Kidney glomerular epithelial cell (primary cell): ENCODE measurements at regions not wholly inside any gene's neighbourhood (a gene's known extent, or its start where the extent isn't known, plus 50 kb on each side); places are given as distances from the start of the nearest gene placed in this dataset.
"Not testable (repeated sequence)": the region's sequence is repeated elsewhere in the genome, so short reads cannot be mapped to it uniquely, and the experiment has no call there.

ENCODE experiments used
- DNase-seq: peaks from one replicate; lab custom pipeline; 2025; lab: John Stamatoyannopoulos, UW

- DNase-seq = not testable (repeated sequence)
These were observed 119.1 kb upstream of the RMDN2 start for GRCh38 chr2:37806004-37806403.

- DNase-seq = peak; percentile 27
These were observed 115.6 kb upstream of the RMDN2 start for GRCh38 chr2:37809525-37809924.

DNA sequence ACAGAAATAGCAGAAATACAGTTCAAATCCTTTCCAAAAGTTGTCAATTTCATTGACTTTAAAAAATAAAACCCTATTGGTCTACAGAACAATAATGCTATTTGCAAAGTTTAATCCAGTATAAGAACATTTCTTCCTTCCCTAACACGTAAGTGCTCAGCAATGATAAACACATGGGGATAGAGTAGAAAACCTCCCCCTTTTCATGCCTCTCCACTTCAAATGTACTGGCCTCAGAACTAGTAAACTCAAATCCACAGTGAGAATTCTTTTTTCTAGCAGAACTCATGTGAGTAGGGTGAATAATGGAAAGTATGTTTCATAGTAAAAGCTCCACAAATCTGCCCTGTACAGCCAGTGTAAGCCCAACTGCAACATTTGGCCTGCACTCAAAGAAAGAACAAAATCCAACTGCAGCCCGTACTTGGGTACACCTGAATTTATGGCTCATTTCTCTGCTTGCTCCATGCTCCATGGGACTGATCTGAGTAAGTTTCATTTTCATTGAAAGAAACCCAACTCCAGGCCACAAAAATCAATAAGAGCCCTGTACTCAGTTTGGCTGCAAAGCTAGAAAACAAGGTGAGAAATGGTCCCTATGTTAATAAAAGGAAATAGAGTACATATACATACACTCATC, 115.0 kb upstream of the RMDN2 start:
- no peak for DNase-seq

GRCh38 chr2:37812414-37812813, 112.7 kb upstream of the RMDN2 start:
- no peak for DNase-seq

DNA sequence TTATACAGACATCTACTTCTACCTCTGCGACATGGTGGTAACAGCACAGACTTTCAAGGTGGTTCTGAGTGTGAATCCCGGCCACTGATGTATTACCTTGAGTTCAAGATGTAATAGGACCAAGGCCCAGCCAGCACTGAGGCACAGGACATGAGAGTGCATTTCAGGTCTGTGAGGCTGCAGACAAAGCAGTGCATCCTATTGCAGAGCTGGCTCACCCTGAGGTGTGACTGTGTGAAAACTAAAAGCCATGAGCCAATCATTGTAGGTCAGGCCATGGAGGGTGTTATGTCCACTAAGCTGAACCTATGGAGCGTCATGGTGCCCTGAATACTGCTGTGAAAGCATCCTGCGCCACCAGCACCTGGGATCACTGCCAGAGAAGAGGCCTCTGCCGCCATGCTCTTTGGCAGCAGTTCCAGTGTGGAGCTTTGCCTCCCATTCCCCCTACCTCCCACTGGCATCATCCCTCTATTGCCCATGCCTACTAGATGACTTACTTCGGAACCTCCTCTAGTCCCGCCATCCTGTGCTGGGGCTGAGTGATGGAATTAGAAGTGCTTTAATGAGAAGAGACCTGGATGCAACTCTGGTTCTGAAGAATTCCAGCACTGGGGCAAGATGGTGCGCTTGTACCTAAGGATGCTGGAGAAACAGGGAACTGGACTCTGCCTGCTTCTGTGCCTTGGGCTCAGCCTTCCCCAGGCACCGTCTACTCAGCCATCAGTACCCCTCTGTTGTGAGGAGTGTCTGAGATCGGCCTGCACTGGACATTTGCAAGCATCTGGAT, 112.0 kb upstream of the RMDN2 start:
- no peak for DNase-seq

DNA sequence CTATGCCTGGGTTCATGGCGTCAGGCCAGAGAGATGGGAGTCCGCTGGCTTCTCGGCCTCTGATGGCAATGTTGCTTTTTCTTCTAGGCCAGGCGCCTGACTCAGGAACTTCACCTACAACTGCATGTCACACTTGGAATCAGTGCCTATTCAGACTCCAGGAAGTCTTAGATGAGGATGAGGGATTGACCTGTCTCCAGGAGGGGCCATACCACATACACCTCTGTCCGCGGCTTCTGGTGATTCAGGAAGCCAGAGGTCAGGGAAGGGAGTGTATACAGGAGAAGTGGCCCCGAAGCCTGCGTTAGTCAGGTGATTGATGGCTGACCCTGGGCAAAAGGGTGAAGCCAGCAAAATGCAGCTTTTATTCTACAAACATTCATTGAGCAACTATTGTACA, 109.1 kb upstream of the RMDN2 start:
- DNase-seq = no peak

GRCh38 chr2:37816686-37817085, 108.4 kb upstream of the RMDN2 start:
- no peak for DNase-seq

- no peak for DNase-seq
These were observed 105.9 kb upstream of the RMDN2 start for GRCh38 chr2:37819186-37819585.

GRCh38 chr2:37820471-37820986, 104.6 kb upstream of the RMDN2 start:
- no peak for DNase-seq

DNA sequence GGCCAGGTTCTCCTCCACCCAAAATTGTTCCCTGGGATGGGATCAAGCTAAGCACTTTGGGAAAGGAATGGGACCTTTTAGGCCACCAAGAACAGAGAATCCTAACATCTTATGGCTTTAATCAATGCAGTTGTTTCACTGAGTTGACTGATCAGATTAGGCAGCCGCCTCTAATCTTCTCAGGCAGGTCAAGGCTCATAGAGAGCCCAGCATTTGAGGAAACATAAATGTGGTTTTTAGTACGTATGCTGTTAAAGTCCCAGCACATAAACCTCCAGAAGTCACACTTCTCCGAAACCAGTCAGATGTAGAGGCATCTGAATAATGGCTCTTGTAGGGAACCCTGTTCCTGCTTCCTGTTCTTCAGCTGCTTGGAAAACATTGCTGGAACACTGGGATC, 99.5 kb upstream of the RMDN2 start:
- DNase-seq = no peak

DNA sequence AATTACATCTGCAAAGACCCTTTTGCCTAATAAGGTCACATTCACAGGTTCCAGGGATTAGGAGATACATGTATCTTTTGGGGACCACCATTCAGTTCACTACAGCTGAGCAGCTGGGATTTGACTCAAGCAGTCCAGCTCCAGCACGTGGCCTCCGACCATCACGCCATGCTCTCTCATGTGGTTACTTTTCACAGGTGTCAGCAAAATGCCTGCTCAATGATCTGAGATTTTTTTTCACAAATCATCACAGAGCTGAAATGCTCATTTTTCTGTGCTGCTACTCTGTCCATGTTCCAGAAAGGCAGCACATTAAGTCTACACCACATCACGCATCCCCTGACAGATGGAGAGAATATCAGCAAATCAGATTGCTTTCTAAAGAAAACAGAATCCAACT, 98.5 kb upstream of the RMDN2 start:
- no peak for DNase-seq

- no peak for DNase-seq
These were observed 97.6 kb upstream of the RMDN2 start for GRCh38 chr2:37827455-37827854.

GRCh38 chr2:37827911-37828511, 97.1 kb upstream of the RMDN2 start:
- peak; percentile 89 for DNase-seq

GRCh38 chr2:37829202-37829601, 95.9 kb upstream of the RMDN2 start:
- DNase-seq = peak; percentile 89

DNA sequence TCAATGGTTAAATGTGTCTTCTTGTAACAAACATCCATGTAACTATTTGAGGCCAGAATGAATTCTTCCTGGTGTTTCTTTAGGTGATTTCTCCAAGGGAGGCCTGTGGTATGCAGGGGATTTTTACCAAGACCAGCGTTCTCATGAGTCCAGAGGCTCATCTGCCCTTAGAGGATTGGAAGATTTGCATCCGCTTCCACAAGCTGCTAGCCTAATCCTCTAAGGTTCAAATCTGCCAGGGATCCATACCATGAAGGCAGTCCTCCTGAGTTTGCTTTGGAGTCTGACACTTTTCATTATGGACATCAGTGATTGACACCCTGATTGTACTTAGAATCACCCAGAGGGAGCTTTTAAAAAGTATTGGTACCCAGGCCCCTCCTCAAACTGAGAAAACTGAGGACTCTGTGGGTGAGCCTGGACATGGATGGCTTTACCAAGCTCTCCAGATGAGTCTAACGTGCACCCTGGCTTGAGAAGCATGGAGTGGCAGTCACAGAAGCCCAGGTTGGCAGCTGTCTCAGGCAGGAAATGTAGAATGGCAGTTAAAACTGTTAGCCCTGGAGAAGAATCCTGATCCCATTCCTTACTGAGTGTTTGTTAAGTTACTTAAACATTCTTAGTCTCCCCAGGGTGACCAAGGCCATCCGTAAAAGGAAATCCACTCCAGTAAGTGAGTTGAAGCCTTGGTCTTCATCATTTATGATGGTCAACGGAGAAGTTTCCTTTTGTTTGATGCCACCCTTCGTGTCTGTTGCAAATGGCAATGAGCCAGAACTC, 95.3 kb upstream of the RMDN2 start:
- no peak for DNase-seq

GRCh38 chr2:37830636-37831035, 94.5 kb upstream of the RMDN2 start:
- DNase-seq = no peak

DNA sequence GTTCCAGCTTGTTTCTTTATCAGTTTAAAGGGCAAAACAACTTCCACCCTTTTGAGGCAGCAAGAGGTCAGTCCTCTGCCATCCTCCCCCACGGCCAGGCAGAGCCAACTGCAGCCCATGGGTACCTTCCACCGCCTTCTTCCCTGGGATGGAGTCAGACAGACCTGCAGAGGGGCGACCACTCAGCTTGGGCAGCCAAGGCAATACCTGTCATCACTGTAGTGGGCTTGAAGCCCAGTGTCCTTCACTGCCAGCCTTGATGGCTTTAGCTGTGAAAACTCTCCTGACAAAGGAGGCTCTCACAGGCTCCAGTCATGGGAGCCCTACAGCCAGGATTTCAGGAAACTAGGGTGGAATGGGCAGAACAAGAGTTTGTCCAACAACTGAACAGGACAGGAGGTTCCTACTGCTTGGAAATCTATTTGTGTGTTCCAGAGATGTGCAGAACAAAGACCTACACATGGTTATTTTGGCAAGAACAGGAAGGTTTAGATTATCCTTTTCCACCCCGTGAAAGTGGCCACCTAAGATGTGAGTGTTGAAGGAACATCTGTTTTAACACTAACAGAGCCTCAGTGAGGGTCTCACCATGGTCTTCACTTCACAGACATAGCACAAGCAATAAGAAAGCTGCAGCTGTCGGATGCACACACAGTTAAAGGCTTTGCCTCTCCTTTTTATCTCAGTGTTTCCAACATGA, 93.9 kb upstream of the RMDN2 start:
- no peak for DNase-seq

GRCh38 chr2:37832590-37833197, 92.4 kb upstream of the RMDN2 start:
- DNase-seq = peak; percentile 64

GRCh38 chr2:37833423-37833822, 91.7 kb upstream of the RMDN2 start:
- no peak for DNase-seq

DNA sequence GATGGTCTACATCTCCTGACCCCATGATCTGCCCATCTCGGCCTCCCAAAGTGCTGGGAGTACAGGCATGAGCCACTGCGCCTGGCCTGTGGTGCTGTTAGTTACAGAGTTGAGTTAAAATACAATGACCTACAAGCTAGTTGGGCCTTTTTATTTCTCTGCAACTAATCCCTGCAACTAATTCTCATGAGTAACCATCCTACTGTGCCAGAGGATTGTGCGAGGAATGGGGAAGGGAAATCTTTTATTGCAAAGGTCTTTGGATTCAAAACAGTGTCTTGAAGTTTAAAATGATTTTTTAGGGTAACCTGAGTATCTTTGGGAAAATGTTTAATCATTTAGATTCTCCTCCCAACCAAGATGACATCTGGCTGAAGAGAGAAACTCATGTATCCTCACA, 88.8 kb upstream of the RMDN2 start:
- no peak for DNase-seq

GRCh38 chr2:37836711-37837110, 88.4 kb upstream of the RMDN2 start:
- no peak for DNase-seq
